HepG2 (cell line): ENCODE measurements at regions not wholly inside any gene's neighbourhood (a gene's known extent, or its start where the extent isn't known, plus 50 kb on each side); places are given as distances from the start of the nearest gene placed in this dataset.
A peak's percentile ranks its signal among the peaks of the same experiment; 100 is the strongest.

Experiments
- ATAC-seq: fragments of 200-7000 bp; cut with Tn5 transposase; 3 replicates; pipeline ENCODE4 v1.9.1; 2020; ENCODE audit warnings: mild to moderate bottlenecking, moderate library complexity
- BruUV-seq: library from RNA; stranded (reverse); fragments of 400-500 nt; replicated peaks from 2 replicates; lab custom pipeline; 2021; lab: Mats Ljungman, UMichigan
- CTCF ChIA-PET: fragments of 300-600 bp; formaldehyde crosslinking; extraction: SDS; loops from one replicate; lab custom pipeline; 2021; ENCODE audit warnings: low total read pairs, inconsistent platforms, low intra/inter-chr PET ratio; lab: Yijun Ruan, JAX
- POLR2A ChIA-PET: fragments of 350-600 bp; sonication (Branson Sonifier 250); formaldehyde crosslinking; loops from one replicate; lab custom pipeline; 2020; ENCODE audit warnings: antibody characterized with exemption, inconsistent platforms; lab: Yijun Ruan, JAX
- DNase-seq: peaks from one replicate; pipeline ENCODE4 v3.0.0-alpha.2; 2015; ENCODE audit warnings: low spot score
- FAIRE-seq: peaks from 3 replicates; lab custom pipeline; 2011; peaks lifted over from hg19 to GRCh38; lab: Jason Lieb, UNC
- H2AFZ ChIP-seq: one replicate; pipeline ENCODE4 v1.6.1; 2011; ENCODE audit warnings: low read length, inconsistent platforms
- H3K27ac ChIP-seq: fragments of 300-600 bp; 3 replicates; pipeline ENCODE4 v1.8.0; 2011; ENCODE audit warnings: mixed run types, mild to moderate bottlenecking, mixed read lengths, low read length, inconsistent platforms; ENCODE audit not compliant: insufficient read depth; ENCODE audit errors: extremely low read length
- H3K27me3 ChIP-seq, 2 experiments: fragments of 200-600 bp in 1 of 2; 2 replicates in 1 of 2; 3 replicates in 1 of 2; pipeline versions ENCODE4 v1.6.0 to v1.8.0; 2011; ENCODE audit warnings: low read length in 2 of 2, mild to moderate bottlenecking in 2 of 2, moderate library complexity in 2 of 2, inconsistent platforms in 1 of 2; ENCODE audit not compliant: insufficient read depth in 2 of 2, control insufficient read depth in 1 of 2
- H3K36me3 ChIP-seq, 2 experiments: fragments of 200-600 bp in 1 of 2; replicated peaks in 1 of 2; 2 replicates in 1 of 2; 3 replicates in 1 of 2; pipeline versions ENCODE4 v1.5.1 to v1.8.0; 2011; ENCODE audit warnings: low read length in 2 of 2, inconsistent platforms in 1 of 2; ENCODE audit not compliant: insufficient read depth in 2 of 2, control insufficient read depth in 1 of 2
- H3K4me1 ChIP-seq: 2 replicates; pipeline ENCODE4 v1.5.1; 2012; ENCODE audit warnings: low read length, inconsistent platforms; ENCODE audit not compliant: insufficient read depth
- H3K4me2 ChIP-seq: 2 replicates; pipeline ENCODE4 v1.6.0; 2011; ENCODE audit warnings: low read depth, low read length, inconsistent platforms
- H3K4me3 ChIP-seq, 3 experiments: fragments of 200-600 bp in 1 of 3; sonication (generic), shearing (Covaris generic) in 1 of 3; replicated peaks in 1 of 3; 2 replicates each; pipeline ENCODE4 v1.5.1; 2011 to 2016; ENCODE audit warnings: low read length in 3 of 3, inconsistent platforms in 2 of 3, low read depth in 2 of 3, mild to moderate bottlenecking in 2 of 3, control low read depth in 1 of 3, mixed read lengths in 1 of 3; ENCODE audit not compliant: insufficient read depth in 1 of 3
- H3K79me2 ChIP-seq: one replicate; pipeline ENCODE4 v1.6.1; 2011; ENCODE audit warnings: low read length, inconsistent platforms; ENCODE audit not compliant: insufficient read depth
- H3K9ac ChIP-seq: 2 replicates; pipeline ENCODE4 v1.6.0; 2011; ENCODE audit warnings: mild to moderate bottlenecking, low read depth, low read length, inconsistent platforms; ENCODE audit not compliant: insufficient read depth
- H3K9me3 ChIP-seq: 2 replicates; pipeline ENCODE4 v1.5.1; 2012; ENCODE audit warnings: mild to moderate bottlenecking, low read length
- H4K20me1 ChIP-seq: 2 replicates; pipeline ENCODE4 v1.6.0; 2011; ENCODE audit warnings: inconsistent platforms, mild to moderate bottlenecking, low read length, moderate library complexity; ENCODE audit not compliant: insufficient read depth
- ISX ChIP-seq: sonication (generic); formaldehyde crosslinking; conservative IDR thresholded peaks from 2 replicates; pipeline ENCODE4 v1.5.0; 2020; ENCODE audit warnings: missing genetic modification reagents
- RFX1 ChIP-seq: fragments of 450-650 bp; IDR thresholded peaks from 2 replicates; pipeline ENCODE4 v1.6.1; 2017
- SRF ChIP-seq: IDR thresholded peaks from 2 replicates; pipeline ENCODE4 v1.6.1; 2011; ENCODE audit warnings: mild to moderate bottlenecking, low read depth, low read length, moderate library complexity
- ZFP62 ChIP-seq: sonication (generic); formaldehyde crosslinking; IDR thresholded peaks from 2 replicates; pipeline ENCODE4 v1.4.0; 2020; ENCODE audit warnings: missing genetic modification reagents
- ZNF766 ChIP-seq: sonication (generic); formaldehyde crosslinking; IDR thresholded peaks from 2 replicates; pipeline ENCODE4 v1.5.0; 2020; ENCODE audit warnings: missing genetic modification reagents, borderline replicate concordance
- WGBS: methylation state at CpG from one replicate; pipeline ENCODE4 v1.1.6; 2017; ENCODE audit warnings: low lambda C conversion rate; 5-methylcytosine and 5-hydroxymethylcytosine counted together
- in situ Hi-C: cut with HindIII; loops from 2 replicates; pipeline ENCODE4 v1.10.0; 2017; ENCODE audit warnings: low pct_unique_long_range_greater_than_20kb; ENCODE audit not compliant: extremely low pct_ligation_motif_present
- intact Hi-C: fragments of 100-400 bp; cut with micrococcal nuclease; formaldehyde crosslinking; loops from one replicate; pipeline ENCODE4 v1.10.0; 2022; ENCODE audit not compliant: unreplicated experiment

- H4K20me1 ChIP-seq = no peaks in the 10 kb centered on the region
- H3K4me2 ChIP-seq = no peak overlapping the region
- H3K79me2 ChIP-seq = no peaks in the 10 kb centered on the region
- no TSS peak for BruUV-seq
- H3K36me3 ChIP-seq = no peaks in the 10 kb centered on the region
- no peak for ATAC-seq
- no peak for DNase-seq
- no peaks in the 10 kb centered on the region for H3K4me1 ChIP-seq
- H3K9me3 ChIP-seq = no peaks in the 10 kb centered on the region
- TF ChIP-seq RFX1 = peak; percentile 23; the same call in 1 of the 2 replicates
- no peak for TF ChIP-seq SRF
- TF ChIP-seq, all 625 proteins: peak for 1
- intact Hi-C loops (no loop called here), in situ Hi-C loops (no loop called here)
- WGBS = 26% methylated on average over 12 of the region's 12 CpGs
- H3K9ac ChIP-seq = no peak overlapping the region
- H3K4me3 ChIP-seq = no peak overlapping the region
- ChIA-PET CTCF (no interaction called here), POLR2A (no interaction called here)
- peaks cover 7 to 30% of the 10 kb centered on the region in 2 experiments; a peak in 4 of 5 replicates for H3K27me3 ChIP-seq
- H2AFZ ChIP-seq = no peak overlapping the region
- no peak overlapping the region for H3K27ac ChIP-seq
- no peak for FAIRE-seq
Measured at GRCh38 chr10:125531465-125531864, 151.5 kb downstream of the TEX36 start.

- H3K4me1 ChIP-seq = no peaks in the 10 kb centered on the region
- H3K79me2 ChIP-seq = no peaks in the 10 kb centered on the region
- H3K4me2 ChIP-seq = no peak overlapping the region
- H3K9me3 ChIP-seq = peaks cover 5% of the 10 kb centered on the region; the same call in 1 of the 2 replicates
- no TSS peak for BruUV-seq
- H4K20me1 ChIP-seq = no peaks in the 10 kb centered on the region
- in situ Hi-C loops = no loop called here
- no peak overlapping the region for H3K4me3 ChIP-seq
- no peaks in the 10 kb centered on the region for H3K36me3 ChIP-seq
- 23% methylated on average over 10 of the region's 10 CpGs for WGBS
- intact Hi-C loops = no loop called here
- no peak overlapping the region for H3K27ac ChIP-seq
- no peak for ATAC-seq
- no peaks in the 10 kb centered on the region; a peak in 1 of 5 replicates for H3K27me3 ChIP-seq
- no peak overlapping the region for H3K9ac ChIP-seq
- ChIA-PET CTCF (no interaction called here), POLR2A (no interaction called here)
- TF ChIP-seq ZFP62 (CRISPR knock-in tag) (no peak), ZNF766 (no peak), ISX (CRISPR knock-in tag) (no peak)
- DNase-seq = no peak
- no peak for FAIRE-seq
- no peak overlapping the region for H2AFZ ChIP-seq
Measured at GRCh38 chr10:125523347-125523746, 159.6 kb downstream of the TEX36 start.
